Endothelial cell of umbilical vein (primary cell): ENCODE measurements at regions not wholly inside any gene's neighbourhood (a gene's known extent, or its start where the extent isn't known, plus 50 kb on each side); places are given as distances from the start of the nearest gene placed in this dataset.

Experiments used
- BruUV-seq: library from RNA; stranded (reverse); fragments of 400-500 nt; replicated peaks from 2 replicates; lab custom pipeline; 2021; lab: Mats Ljungman, UMichigan
- CTCF ChIA-PET: fragments of 300-600, 350-600 bp; sonication (Branson Sonifier 250); formaldehyde crosslinking; loops from one replicate; lab custom pipeline; 2021; ENCODE audit warnings: antibody characterized with exemption, inconsistent platforms; lab: Charles Lee
- POLR2A ChIA-PET: fragments of 300-600, 350-600 bp; sonication (Branson Sonifier 250); formaldehyde crosslinking; loops from one replicate; lab custom pipeline; 2021; ENCODE audit warnings: antibody characterized with exemption, inconsistent platforms; lab: Charles Lee
- DNase-seq: peaks from one replicate; pipeline ENCODE4 v3.0.0-alpha.2; 2011; ENCODE audit warnings: low read depth, low spot score
- FAIRE-seq: peaks from 2 replicates; lab custom pipeline; 2011; peaks lifted over from hg19 to GRCh38; lab: Jason Lieb, UNC
- H2AFZ ChIP-seq: 2 replicates; pipeline ENCODE4 v1.6.0; 2012; ENCODE audit warnings: low read depth, low read length, control low read depth, inconsistent platforms
- H3K27ac ChIP-seq: 2 replicates; pipeline ENCODE4 v1.5.1; 2011; ENCODE audit warnings: low read depth, mild to moderate bottlenecking, control low read depth, low read length, moderate library complexity; ENCODE audit not compliant: insufficient read depth
- H3K27me3 ChIP-seq, 2 experiments: 2 replicates each; pipeline versions ENCODE4 v1.6.0 to v1.6.1; 2011; ENCODE audit warnings: low read length in 2 of 2, mixed read lengths in 1 of 2; ENCODE audit not compliant: control insufficient read depth in 2 of 2, insufficient read depth in 2 of 2
- H3K36me3 ChIP-seq, 2 experiments: 2 replicates in 1 of 2; 3 replicates in 1 of 2; pipeline ENCODE4 v1.5.1; 2011; ENCODE audit warnings: low read length in 2 of 2, mild to moderate bottlenecking in 1 of 2, moderate library complexity in 1 of 2; ENCODE audit not compliant: control insufficient read depth in 2 of 2, insufficient read depth in 2 of 2; ENCODE audit errors: extremely low read depth in 1 of 2
- H3K4me1 ChIP-seq: 3 replicates; pipeline ENCODE4 v1.5.1; 2011; ENCODE audit warnings: mild to moderate bottlenecking, low read length; ENCODE audit not compliant: control insufficient read depth, insufficient read depth; ENCODE audit errors: extremely low read depth
- H3K4me2 ChIP-seq: 2 replicates; pipeline ENCODE4 v1.6.1; 2011; ENCODE audit warnings: low read length, control low read depth, mixed read lengths; ENCODE audit not compliant: insufficient read depth
- H3K4me3 ChIP-seq, 3 experiments: fragments of 200-600 bp in 1 of 3; sonication (generic), shearing (Covaris generic) in 1 of 3; replicated peaks in 1 of 3; 2 replicates each; pipeline ENCODE4 v1.5.1; 2011 to 2016; ENCODE audit warnings: control low read depth in 3 of 3, low read length in 3 of 3, mild to moderate bottlenecking in 2 of 3, inconsistent platforms in 1 of 3, low read depth in 1 of 3, moderate library complexity in 1 of 3; ENCODE audit not compliant: insufficient read depth in 1 of 3
- H3K79me2 ChIP-seq: 2 replicates; pipeline ENCODE4 v1.6.0; 2012; ENCODE audit warnings: low read length, inconsistent platforms; ENCODE audit not compliant: control insufficient read depth, insufficient read depth
- H3K9ac ChIP-seq: replicated peaks from 2 replicates; pipeline ENCODE3; 2011; ENCODE audit warnings: low read length, control low read depth; ENCODE audit not compliant: insufficient read depth; ENCODE audit errors: extremely low read depth
- H3K9me1 ChIP-seq: replicated peaks from 3 replicates; pipeline ENCODE4 v1.6.0; 2011; ENCODE audit warnings: mild to moderate bottlenecking, low read length; ENCODE audit not compliant: control insufficient read depth, insufficient read depth; ENCODE audit errors: extremely low read depth
- H3K9me3 ChIP-seq: replicated peaks from 2 replicates; pipeline ENCODE4 v1.5.1; 2012; ENCODE audit warnings: low read length, inconsistent platforms; ENCODE audit not compliant: control insufficient read depth, insufficient read depth
- H4K20me1 ChIP-seq: replicated peaks from 2 replicates; pipeline ENCODE3; 2011; ENCODE audit warnings: mild to moderate bottlenecking, low read length; ENCODE audit not compliant: control insufficient read depth, insufficient read depth; ENCODE audit errors: extremely low read depth
- EZH2 ChIP-seq: IDR thresholded peaks from 2 replicates; pipeline ENCODE4 v1.6.1; 2012; ENCODE audit warnings: borderline replicate concordance, low read depth, mild to moderate bottlenecking, moderate library complexity, low read length, inconsistent platforms; ENCODE audit not compliant: severe bottlenecking
- FOS ChIP-seq: IDR thresholded peaks from 2 replicates; pipeline ENCODE4 v1.6.1; 2011; ENCODE audit warnings: mild to moderate bottlenecking, low read length, moderate library complexity, borderline replicate concordance; ENCODE audit not compliant: insufficient read depth
- GATA2 ChIP-seq: IDR thresholded peaks from 2 replicates; pipeline ENCODE4 v1.7.0; 2011; ENCODE audit warnings: low read depth, mild to moderate bottlenecking, moderate library complexity, mixed read lengths, low read length; ENCODE audit not compliant: insufficient read length, insufficient read depth
- JUN ChIP-seq: IDR thresholded peaks from 2 replicates; pipeline ENCODE4 v1.6.1; 2011; ENCODE audit warnings: borderline replicate concordance, low read depth; ENCODE audit not compliant: insufficient read length, insufficient read depth
- MYC ChIP-seq: IDR thresholded peaks from one replicate; pipeline ENCODE4 v1.6.1; 2011; ENCODE audit warnings: mild to moderate bottlenecking, low read depth, low read length
- POLR2A ChIP-seq: IDR thresholded peaks from 2 replicates; pipeline ENCODE4 v1.6.1; 2012; ENCODE audit warnings: low read depth, mild to moderate bottlenecking, control low read depth, low read length
- POLR2AphosphoS5 ChIP-seq: IDR thresholded peaks from 2 replicates; pipeline ENCODE4 v1.6.1; 2012; ENCODE audit warnings: low read depth, mild to moderate bottlenecking, control low read depth, low read length, moderate library complexity; ENCODE audit not compliant: insufficient read depth
- dilution Hi-C: fragments of 300-500 bp; cut with MboI; formaldehyde crosslinking; loops from one replicate; pipeline ENCODE4 v1.15.0; 2019; ENCODE audit warnings: low sequenced_read_pairs; ENCODE audit not compliant: extremely low pct_ligation_motif_present
- intact Hi-C: fragments of 100-400 bp; cut with micrococcal nuclease; formaldehyde crosslinking; loops from one replicate; pipeline ENCODE4 v1.10.0; 2022
- TF ChIP-seq, protein P1 (sequence below): IDR thresholded peaks from 2 replicates; pipeline ENCODE4 v1.6.1; 2011; ENCODE audit not compliant: insufficient read depth, insufficient read length
- TF ChIP-seq, protein P2 (sequence below), 2 donors: IDR thresholded peaks; 1 replicate in 1 of 2; 2 replicates in 1 of 2; pipeline ENCODE4 v1.5.1; 2011; ENCODE audit warnings: low read length in 2 of 2, mild to moderate bottlenecking in 2 of 2, moderate library complexity in 2 of 2, control low read depth in 1 of 2, inconsistent platforms in 1 of 2, low read depth in 1 of 2; ENCODE audit not compliant: insufficient read depth in 1 of 2; ENCODE audit errors: extremely low read depth in 1 of 2

DNA sequence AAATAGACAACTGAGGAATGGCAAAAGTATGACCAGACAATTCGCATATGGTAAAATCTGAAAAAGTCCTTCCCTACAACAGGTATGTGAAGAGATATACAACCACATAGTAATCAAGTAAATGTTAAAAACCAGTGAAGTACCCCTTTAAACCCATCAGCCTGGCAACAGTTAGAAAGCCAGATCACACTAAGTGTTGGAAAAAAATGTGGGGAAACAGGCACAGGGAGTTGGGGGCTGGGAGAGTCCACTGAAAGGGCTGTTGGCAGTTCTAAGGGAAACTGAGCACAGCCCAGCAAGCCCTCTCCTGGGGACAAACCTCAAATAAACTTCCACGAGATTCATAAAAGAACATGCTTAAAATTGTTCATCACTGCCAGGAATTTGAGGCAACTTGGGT lies 242.1 kb downstream of the BUD13 start:
- FAIRE-seq = no peak

More for the DNA sequence above, 242.1 kb downstream of the BUD13 start:
- dilution Hi-C loops = no loop called here
- Histone ChIP-seq H3K4me2 (no peak overlapping the region), H3K4me3 (no peak overlapping the region), H3K9me1 (no peaks in the 10 kb centered on the region), H3K9ac (no peak overlapping the region), H3K4me1 (no peaks in the 10 kb centered on the region), H3K27me3 (peaks cover 22 to 36% of the 10 kb centered on the region in 2 experiments), H3K79me2 (no peaks in the 10 kb centered on the region), H3K9me3 (no peaks in the 10 kb centered on the region), H4K20me1 (no peaks in the 10 kb centered on the region), H2AFZ (no peak overlapping the region), H3K27ac (no peak overlapping the region), H3K36me3 (no peaks in the 10 kb centered on the region)
- ChIA-PET POLR2A (no interaction called here), CTCF (interaction anchor here (1.2 kb wide), 1 partner anchor 10 kb away, joined by 3 read pairs; no protein-coding TSS in a partner anchor)
- no peak for TF ChIP-seq EZH2
- TF ChIP-seq, protein P1, sequence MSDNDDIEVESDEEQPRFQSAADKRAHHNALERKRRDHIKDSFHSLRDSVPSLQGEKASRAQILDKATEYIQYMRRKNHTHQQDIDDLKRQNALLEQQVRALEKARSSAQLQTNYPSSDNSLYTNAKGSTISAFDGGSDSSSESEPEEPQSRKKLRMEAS = no peak
- TF ChIP-seq MYC = no peak
- TF ChIP-seq GATA2 = no peak
- no peak for TF ChIP-seq POLR2A
- TF ChIP-seq, protein P2, sequence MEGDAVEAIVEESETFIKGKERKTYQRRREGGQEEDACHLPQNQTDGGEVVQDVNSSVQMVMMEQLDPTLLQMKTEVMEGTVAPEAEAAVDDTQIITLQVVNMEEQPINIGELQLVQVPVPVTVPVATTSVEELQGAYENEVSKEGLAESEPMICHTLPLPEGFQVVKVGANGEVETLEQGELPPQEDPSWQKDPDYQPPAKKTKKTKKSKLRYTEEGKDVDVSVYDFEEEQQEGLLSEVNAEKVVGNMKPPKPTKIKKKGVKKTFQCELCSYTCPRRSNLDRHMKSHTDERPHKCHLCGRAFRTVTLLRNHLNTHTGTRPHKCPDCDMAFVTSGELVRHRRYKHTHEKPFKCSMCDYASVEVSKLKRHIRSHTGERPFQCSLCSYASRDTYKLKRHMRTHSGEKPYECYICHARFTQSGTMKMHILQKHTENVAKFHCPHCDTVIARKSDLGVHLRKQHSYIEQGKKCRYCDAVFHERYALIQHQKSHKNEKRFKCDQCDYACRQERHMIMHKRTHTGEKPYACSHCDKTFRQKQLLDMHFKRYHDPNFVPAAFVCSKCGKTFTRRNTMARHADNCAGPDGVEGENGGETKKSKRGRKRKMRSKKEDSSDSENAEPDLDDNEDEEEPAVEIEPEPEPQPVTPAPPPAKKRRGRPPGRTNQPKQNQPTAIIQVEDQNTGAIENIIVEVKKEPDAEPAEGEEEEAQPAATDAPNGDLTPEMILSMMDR (IDR thresholded peaks at IDR 0.05; ENCODE audit: extremely low read depth in 1 of 2, insufficient read depth in 1 of 2, low read depth in 1 of 2, low read length in 2 of 2) = no peak
- no peak for TF ChIP-seq POLR2AphosphoS5
- TF ChIP-seq JUN = no peak
- TF ChIP-seq FOS = no peak
- intact Hi-C loops = no loop called here
- DNase-seq = no peak
- BruUV-seq = no TSS peak
